MM.1S (cell line): ENCODE measurements at regions not wholly inside any gene's neighbourhood (a gene's known extent, or its start where the extent isn't known, plus 50 kb on each side); places are given as distances from the start of the nearest gene placed in this dataset.

Source experiments
- DNase-seq: peaks from one replicate; pipeline ENCODE4 v3.0.0-alpha.2; 2015
- H2AFZ ChIP-seq: fragments of 300-600 bp; sonication (generic); 2 replicates; pipeline ENCODE4 v1.6.0; 2016; ENCODE audit warnings: antibody characterized with exemption, low read length
- H3F3A ChIP-seq: fragments of 300-600 bp; sonication (generic); 2 replicates; pipeline ENCODE4 v1.6.1; 2016; ENCODE audit warnings: mild to moderate bottlenecking, antibody characterized with exemption, low read length, moderate library complexity, mixed read lengths; ENCODE audit not compliant: insufficient read depth
- H3K27ac ChIP-seq: fragments of 300-600 bp; sonication (generic); 2 replicates; pipeline ENCODE4 v1.5.1; 2016; ENCODE audit warnings: mild to moderate bottlenecking, low read length
- H3K27me3 ChIP-seq: fragments of 300-600 bp; sonication (generic); replicated peaks from 2 replicates; pipeline ENCODE4 v1.6.0; 2016; ENCODE audit warnings: low read length; ENCODE audit not compliant: insufficient read depth
- H3K36me3 ChIP-seq: fragments of 300-600 bp; sonication (generic); replicated peaks from 2 replicates; pipeline ENCODE4 v1.6.1; 2016; ENCODE audit warnings: mild to moderate bottlenecking, low read length, mixed read lengths; ENCODE audit not compliant: insufficient read depth
- H3K4me1 ChIP-seq: fragments of 300-600 bp; sonication (generic); 2 replicates; pipeline ENCODE4 v1.6.1; 2016; ENCODE audit warnings: low read length, mixed read lengths
- H3K4me2 ChIP-seq: fragments of 300-600 bp; sonication (generic); 2 replicates; pipeline ENCODE4 v1.6.0; 2016; ENCODE audit warnings: low read depth, low read length
- H3K4me3 ChIP-seq: fragments of 300-600 bp; sonication (generic); 2 replicates; pipeline ENCODE4 v1.5.1; 2016; ENCODE audit warnings: low read length, mixed read lengths
- H3K79me2 ChIP-seq: fragments of 300-600 bp; sonication (generic); 2 replicates; pipeline ENCODE4 v1.6.1; 2016; ENCODE audit warnings: mixed run types, low read length, mixed read lengths
- H3K9ac ChIP-seq: fragments of 300-600 bp; sonication (generic); 2 replicates; pipeline ENCODE4 v1.6.1; 2016; ENCODE audit warnings: low read length, mixed read lengths
- H3K9me2 ChIP-seq: fragments of 300-600 bp; sonication (generic); replicated peaks from 2 replicates; pipeline ENCODE4 v1.6.1; 2016; ENCODE audit warnings: mild to moderate bottlenecking, low read length, mixed read lengths; ENCODE audit not compliant: insufficient read depth
- H3K9me3 ChIP-seq: fragments of 300-600 bp; sonication (generic); replicated peaks from 2 replicates; pipeline ENCODE4 v1.6.1; 2016; ENCODE audit warnings: mild to moderate bottlenecking, low read length, mixed read lengths; ENCODE audit not compliant: insufficient read depth
- H4K20me1 ChIP-seq: fragments of 300-600 bp; sonication (generic); 2 replicates; pipeline ENCODE4 v1.6.1; 2016; ENCODE audit warnings: mild to moderate bottlenecking, low read length, moderate library complexity, mixed read lengths; ENCODE audit not compliant: insufficient read depth
- EZH2 ChIP-seq: fragments of 300-600 bp; sonication (generic); optimal IDR thresholded peaks from 2 replicates; pipeline ENCODE3; 2017; ENCODE audit warnings: low read depth, mild to moderate bottlenecking, antibody characterized with exemption, low read length, mixed read lengths
- EZH2phosphoT487 ChIP-seq: fragments of 300-600 bp; sonication (generic); IDR thresholded peaks from 2 replicates; pipeline ENCODE4 v1.6.1; 2018; ENCODE audit warnings: antibody characterized with exemption, low read length
- TF ChIP-seq, protein P1 (sequence below): fragments of 300-600 bp; sonication (generic); IDR thresholded peaks from 2 replicates; pipeline ENCODE4 v1.5.1; 2016; ENCODE audit warnings: antibody characterized with exemption, low read length, mixed read lengths

DNA sequence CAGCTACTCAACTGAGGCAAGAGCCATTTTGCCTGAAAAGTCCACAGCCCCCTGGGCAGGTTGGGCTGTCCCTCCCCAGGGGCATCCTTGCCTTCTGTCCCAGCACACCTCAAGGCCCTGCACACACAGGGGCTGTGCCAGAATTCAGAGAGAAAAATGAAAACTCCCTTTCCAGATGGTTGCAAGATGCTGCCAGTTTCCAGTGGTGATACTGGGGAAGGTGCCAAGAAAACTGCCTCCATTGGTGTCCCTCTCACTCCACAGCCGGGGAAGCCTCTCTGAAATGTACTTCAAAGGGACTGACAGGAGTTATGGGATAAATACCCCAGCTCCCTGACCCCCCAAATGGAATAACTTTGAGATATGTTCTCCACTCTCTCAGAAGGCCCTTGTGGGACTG, 154.2 kb upstream of the MAFB start:
- Histone ChIP-seq H4K20me1 (no peaks in the 10 kb centered on the region), H3K36me3 (no peaks in the 10 kb centered on the region), H3K9me3 (no peaks in the 10 kb centered on the region), H3K4me3 (no peak overlapping the region), H3K9ac (no peak overlapping the region), H3K27ac (no peak overlapping the region), H3K4me2 (no peak overlapping the region), H3F3A (no peaks in the 10 kb centered on the region), H3K4me1 (no peaks in the 10 kb centered on the region), H3K27me3 (no peaks in the 10 kb centered on the region), H3K79me2 (no peaks in the 10 kb centered on the region), H3K9me2 (no peaks in the 10 kb centered on the region), H2AFZ (no peak overlapping the region)
- no peak for DNase-seq
- TF ChIP-seq, protein P1, sequence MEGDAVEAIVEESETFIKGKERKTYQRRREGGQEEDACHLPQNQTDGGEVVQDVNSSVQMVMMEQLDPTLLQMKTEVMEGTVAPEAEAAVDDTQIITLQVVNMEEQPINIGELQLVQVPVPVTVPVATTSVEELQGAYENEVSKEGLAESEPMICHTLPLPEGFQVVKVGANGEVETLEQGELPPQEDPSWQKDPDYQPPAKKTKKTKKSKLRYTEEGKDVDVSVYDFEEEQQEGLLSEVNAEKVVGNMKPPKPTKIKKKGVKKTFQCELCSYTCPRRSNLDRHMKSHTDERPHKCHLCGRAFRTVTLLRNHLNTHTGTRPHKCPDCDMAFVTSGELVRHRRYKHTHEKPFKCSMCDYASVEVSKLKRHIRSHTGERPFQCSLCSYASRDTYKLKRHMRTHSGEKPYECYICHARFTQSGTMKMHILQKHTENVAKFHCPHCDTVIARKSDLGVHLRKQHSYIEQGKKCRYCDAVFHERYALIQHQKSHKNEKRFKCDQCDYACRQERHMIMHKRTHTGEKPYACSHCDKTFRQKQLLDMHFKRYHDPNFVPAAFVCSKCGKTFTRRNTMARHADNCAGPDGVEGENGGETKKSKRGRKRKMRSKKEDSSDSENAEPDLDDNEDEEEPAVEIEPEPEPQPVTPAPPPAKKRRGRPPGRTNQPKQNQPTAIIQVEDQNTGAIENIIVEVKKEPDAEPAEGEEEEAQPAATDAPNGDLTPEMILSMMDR = no peak
- TF ChIP-seq EZH2phosphoT487 (no peak), EZH2 (no peak)

DNA sequence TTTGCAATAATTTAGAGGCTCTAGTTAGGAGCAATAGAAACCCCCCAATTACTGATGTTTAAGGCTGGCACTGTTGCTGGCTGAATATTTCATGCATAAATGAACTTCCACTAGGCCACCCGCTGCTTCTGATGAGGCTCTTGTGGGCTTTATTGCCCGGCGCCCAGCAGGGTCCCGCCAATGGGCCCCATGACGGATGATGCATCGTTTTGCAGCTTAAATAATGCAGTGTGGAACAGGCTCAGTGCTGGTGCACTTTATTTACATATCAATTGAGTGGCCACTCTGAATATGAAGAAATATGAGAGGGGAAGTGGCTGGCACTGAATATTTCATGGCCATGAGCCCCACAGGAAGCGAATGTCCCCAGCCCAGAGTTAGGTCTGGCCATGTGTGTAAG, 155.3 kb upstream of the MAFB start:
- Histone ChIP-seq H3K27ac (no peak overlapping the region), H3K9me2 (no peaks in the 10 kb centered on the region), H3K79me2 (no peaks in the 10 kb centered on the region), H3K4me3 (no peak overlapping the region), H3K27me3 (no peaks in the 10 kb centered on the region), H3K4me2 (no peak overlapping the region), H4K20me1 (no peaks in the 10 kb centered on the region), H3K36me3 (no peaks in the 10 kb centered on the region), H3F3A (no peaks in the 10 kb centered on the region), H3K9ac (no peak overlapping the region), H2AFZ (no peak overlapping the region), H3K9me3 (no peaks in the 10 kb centered on the region), H3K4me1 (no peaks in the 10 kb centered on the region)
- no peak for DNase-seq
- TF ChIP-seq EZH2phosphoT487 (no peak), EZH2 (no peak)
- TF ChIP-seq, protein P1 = no peak

DNA sequence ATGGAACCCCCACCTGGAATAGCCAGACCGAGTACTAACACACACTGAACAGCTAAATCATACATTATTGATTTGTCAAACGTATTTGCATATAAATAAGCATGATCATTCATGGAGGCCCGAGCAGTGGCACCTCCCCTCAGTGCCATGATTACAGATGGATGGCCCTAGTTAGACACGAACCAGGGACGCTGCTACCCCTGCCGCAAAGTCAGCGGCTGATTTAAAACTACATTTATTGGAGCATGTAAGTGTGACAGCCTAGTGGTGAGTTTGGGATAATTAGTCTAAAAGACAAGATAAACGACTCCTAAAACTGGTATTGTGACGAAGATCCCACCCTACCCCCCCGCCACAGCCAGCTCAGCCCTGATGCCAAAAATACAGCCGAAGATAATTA, 159.1 kb upstream of the MAFB start:
- Histone ChIP-seq H3K4me1 (no peaks in the 10 kb centered on the region), H3K9ac (no peak overlapping the region), H4K20me1 (no peaks in the 10 kb centered on the region), H3K36me3 (no peaks in the 10 kb centered on the region), H2AFZ (no peak overlapping the region), H3K4me3 (no peak overlapping the region), H3K79me2 (no peaks in the 10 kb centered on the region), H3K27me3 (no peaks in the 10 kb centered on the region), H3K9me2 (no peaks in the 10 kb centered on the region), H3K27ac (no peak overlapping the region), H3F3A (no peaks in the 10 kb centered on the region), H3K9me3 (no peaks in the 10 kb centered on the region), H3K4me2 (no peak overlapping the region)
- no peak for TF ChIP-seq EZH2
- TF ChIP-seq, protein P1 = no peak
- TF ChIP-seq EZH2phosphoT487 = no peak
- no peak for DNase-seq
